Naive B cell (primary cell): ENCODE measurements at regions not wholly inside any gene's neighbourhood (a gene's known extent, or its start where the extent isn't known, plus 50 kb on each side); places are given as distances from the start of the nearest gene placed in this dataset.
"Not testable (repeated sequence)": the region's sequence is repeated elsewhere in the genome, so short reads cannot be mapped to it uniquely, and the experiment has no call there.

Experiments used
- ATAC-seq, 2 donors: fragments of 150-1000 bp; cut with Tn5 transposase; 2 replicates each; pipeline ENCODE4 v1.10.0; 2021; ENCODE audit warnings: low read depth in 2 of 2, mild to moderate bottlenecking in 2 of 2, moderate library complexity in 2 of 2
- DNase-seq: peaks from one replicate; pipeline ENCODE4 v3.0.0; 2022
- H3K27ac Mint-ChIP-seq, 6 donors: one replicate each; pipeline ENCODE4 v1.8.0; 2020 to 2022; ENCODE audit warnings: mild to moderate bottlenecking in 6 of 6, mixed read lengths in 6 of 6, moderate library complexity in 5 of 6, inconsistent platforms in 2 of 6
- H3K27me3 Mint-ChIP-seq, 3 donors: one replicate each; pipeline ENCODE4 v1.8.0; 2021 to 2022; ENCODE audit warnings: mixed read lengths in 3 of 3, mild to moderate bottlenecking in 1 of 3
- H3K36me3 Mint-ChIP-seq, 2 donors: one replicate each; pipeline ENCODE4 v1.8.0; 2020 to 2022; ENCODE audit warnings: mixed read lengths in 2 of 2, inconsistent platforms in 1 of 2, mild to moderate bottlenecking in 1 of 2
- H3K4me1 Mint-ChIP-seq, 3 donors: one replicate each; pipeline ENCODE4 v1.8.0; 2020 to 2022; ENCODE audit warnings: mixed read lengths in 3 of 3, inconsistent platforms in 1 of 3, mild to moderate bottlenecking in 1 of 3, moderate library complexity in 1 of 3
- H3K4me3 Mint-ChIP-seq, 8 donors: one replicate each; pipeline ENCODE4 v1.8.0; 2020 to 2022; ENCODE audit warnings: mild to moderate bottlenecking in 8 of 8, mixed read lengths in 8 of 8, moderate library complexity in 8 of 8, inconsistent platforms in 2 of 8
- H3K9me3 Mint-ChIP-seq, 7 donors: one replicate each; pipeline ENCODE4 v1.8.0; 2020 to 2022; ENCODE audit warnings: mixed read lengths in 7 of 7, mild to moderate bottlenecking in 5 of 7, inconsistent platforms in 2 of 7, moderate library complexity in 1 of 7

GRCh38 chr6:142016666-142017065, 116.1 kb upstream of the GJE1 start:
- not testable (repeated sequence) for H3K36me3 Mint-ChIP-seq, H3K27ac Mint-ChIP-seq, DNase-seq, H3K4me1 Mint-ChIP-seq, H3K27me3 Mint-ChIP-seq, ATAC-seq, H3K4me3 Mint-ChIP-seq
- peaks cover 0 to 13% (median 3%) of the 10 kb centered on the region in 7 donors for H3K9me3 Mint-ChIP-seq

GRCh38 chr6:142015463-142015862, 117.3 kb upstream of the GJE1 start:
- H3K27me3 Mint-ChIP-seq, ATAC-seq, H3K4me3 Mint-ChIP-seq, H3K4me1 Mint-ChIP-seq, DNase-seq, H3K27ac Mint-ChIP-seq, H3K36me3 Mint-ChIP-seq: not testable (repeated sequence)
- H3K9me3 Mint-ChIP-seq, result peaks cover 0 to 13% (median 2%) of the 10 kb centered on the region in 7 donors

GRCh38 chr6:142015011-142015410, 117.7 kb upstream of the GJE1 start:
- H3K4me1 Mint-ChIP-seq, result no peaks in the 10 kb centered on the region
- ATAC-seq (no peak), DNase-seq (no peak)
- H3K36me3 Mint-ChIP-seq, result no peaks in the 10 kb centered on the region
- no peak overlapping the region for H3K27ac Mint-ChIP-seq
- no peaks in the 10 kb centered on the region for H3K27me3 Mint-ChIP-seq
- H3K4me3 Mint-ChIP-seq, result no peak overlapping the region
- peaks cover 0 to 13% (median 2%) of the 10 kb centered on the region in 7 donors for H3K9me3 Mint-ChIP-seq

GRCh38 chr6:142014515-142014914, 118.2 kb upstream of the GJE1 start:
- Mint-ChIP-seq H3K4me1 (no peaks in the 10 kb centered on the region), H3K27me3 (no peaks in the 10 kb centered on the region), H3K36me3 (no peaks in the 10 kb centered on the region), H3K9me3 (peaks cover 0 to 8% (median 0%) of the 10 kb centered on the region in 7 donors), H3K4me3 (no peak overlapping the region), H3K27ac (no peak overlapping the region)
- ATAC-seq (no peak), DNase-seq (no peak)

GRCh38 chr6:142013875-142014495, 118.7 kb upstream of the GJE1 start:
- no peaks in the 10 kb centered on the region for H3K36me3 Mint-ChIP-seq
- ATAC-seq, result no peak
- no peak for DNase-seq
- no peak overlapping the region for H3K27ac Mint-ChIP-seq
- H3K27me3 Mint-ChIP-seq, result no peaks in the 10 kb centered on the region
- no peaks in the 10 kb centered on the region for H3K4me1 Mint-ChIP-seq
- no peak overlapping the region for H3K4me3 Mint-ChIP-seq
- peaks cover 0 to 4% (median 0%) of the 10 kb centered on the region in 7 donors for H3K9me3 Mint-ChIP-seq

GRCh38 chr6:142013287-142013686, 119.4 kb upstream of the GJE1 start:
- H3K27ac Mint-ChIP-seq, result peak overlapping the region in 1 of 6 donors; percentile 26
- ATAC-seq (no peak), DNase-seq (no peak)
- H3K27me3 Mint-ChIP-seq, result no peaks in the 10 kb centered on the region
- no peaks in the 10 kb centered on the region for H3K4me1 Mint-ChIP-seq
- H3K9me3 Mint-ChIP-seq, result peaks cover 0 to 6% (median 2%) of the 10 kb centered on the region in 7 donors
- no peaks in the 10 kb centered on the region for H3K36me3 Mint-ChIP-seq
- no peak overlapping the region for H3K4me3 Mint-ChIP-seq

- Mint-ChIP-seq H3K4me3 (no peak overlapping the region), H3K9me3 (peaks cover 0 to 11% (median 2%) of the 10 kb centered on the region in 7 donors), H3K27me3 (no peaks in the 10 kb centered on the region), H3K4me1 (no peaks in the 10 kb centered on the region), H3K27ac (no peak overlapping the region), H3K36me3 (no peaks in the 10 kb centered on the region)
- ATAC-seq (no peak), DNase-seq (no peak)
Observed at GRCh38 chr6:142011775-142012174, 121.0 kb upstream of the GJE1 start.

GRCh38 chr6:142011156-142011555, 121.6 kb upstream of the GJE1 start:
- Mint-ChIP-seq H3K9me3 (peaks cover 0 to 11% (median 2%) of the 10 kb centered on the region in 7 donors), H3K27me3 (no peaks in the 10 kb centered on the region), H3K4me1 (no peaks in the 10 kb centered on the region), H3K4me3 (no peak overlapping the region), H3K36me3 (no peaks in the 10 kb centered on the region), H3K27ac (no peak overlapping the region)
- ATAC-seq, result no peak
- no peak for DNase-seq

GRCh38 chr6:142009647-142010046, 123.1 kb upstream of the GJE1 start:
- no peaks in the 10 kb centered on the region for H3K4me1 Mint-ChIP-seq
- DNase-seq (no peak), ATAC-seq (no peak)
- H3K9me3 Mint-ChIP-seq, result peaks cover 0 to 11% (median 2%) of the 10 kb centered on the region in 7 donors
- H3K27ac Mint-ChIP-seq, result no peak overlapping the region
- H3K27me3 Mint-ChIP-seq, result no peaks in the 10 kb centered on the region
- H3K36me3 Mint-ChIP-seq, result no peaks in the 10 kb centered on the region
- no peak overlapping the region for H3K4me3 Mint-ChIP-seq

GRCh38 chr6:142008781-142009180, 123.9 kb upstream of the GJE1 start:
- H3K36me3 Mint-ChIP-seq, result no peaks in the 10 kb centered on the region
- peaks cover 0 to 11% (median 0%) of the 10 kb centered on the region in 7 donors for H3K9me3 Mint-ChIP-seq
- no peak overlapping the region for H3K4me3 Mint-ChIP-seq
- no peak overlapping the region for H3K27ac Mint-ChIP-seq
- H3K4me1 Mint-ChIP-seq, result no peaks in the 10 kb centered on the region
- DNase-seq, result no peak
- H3K27me3 Mint-ChIP-seq, result no peaks in the 10 kb centered on the region
- no peak for ATAC-seq

GRCh38 chr6:142008016-142008735, 124.5 kb upstream of the GJE1 start:
- H3K27me3 Mint-ChIP-seq, result no peaks in the 10 kb centered on the region
- ATAC-seq, result no peak
- no peak overlapping the region for H3K27ac Mint-ChIP-seq

GRCh38 chr6:142005021-142005420, 127.7 kb upstream of the GJE1 start:
- Mint-ChIP-seq H3K27ac (no peak overlapping the region), H3K4me3 (no peak overlapping the region), H3K4me1 (no peaks in the 10 kb centered on the region), H3K9me3 (peaks cover 0 to 11% (median 3%) of the 10 kb centered on the region in 7 donors), H3K27me3 (no peaks in the 10 kb centered on the region), H3K36me3 (no peaks in the 10 kb centered on the region)
- no peak for DNase-seq
- ATAC-seq, result no peak

More at GRCh38 chr6:142008016-142008735, 124.5 kb upstream of the GJE1 start:
- Mint-ChIP-seq H3K4me3 (no peak overlapping the region), H3K9me3 (peaks cover 0 to 11% (median 0%) of the 10 kb centered on the region in 7 donors), H3K4me1 (no peaks in the 10 kb centered on the region), H3K36me3 (no peaks in the 10 kb centered on the region)
- no peak for DNase-seq

- DNase-seq (no peak), ATAC-seq (no peak)
- H3K9me3 Mint-ChIP-seq, result peaks cover 5 to 17% (median 6%) of the 10 kb centered on the region in 7 donors
- no peaks in the 10 kb centered on the region for H3K27me3 Mint-ChIP-seq
- H3K36me3 Mint-ChIP-seq, result no peaks in the 10 kb centered on the region
- H3K4me1 Mint-ChIP-seq, result no peaks in the 10 kb centered on the region
- H3K27ac Mint-ChIP-seq, result no peak overlapping the region
- no peak overlapping the region for H3K4me3 Mint-ChIP-seq
Observed at GRCh38 chr6:142002825-142003405, 129.8 kb upstream of the GJE1 start.

GRCh38 chr6:141996823-141997222, 135.9 kb upstream of the GJE1 start:
- no peaks in the 10 kb centered on the region for H3K4me1 Mint-ChIP-seq
- ATAC-seq (no peak), DNase-seq (no peak)
- peaks cover 0 to 10% of the 10 kb centered on the region in 2 donors for H3K36me3 Mint-ChIP-seq
- H3K27me3 Mint-ChIP-seq, result no peaks in the 10 kb centered on the region
- H3K27ac Mint-ChIP-seq, result no peak overlapping the region
- no peak overlapping the region for H3K4me3 Mint-ChIP-seq
- peaks cover 12 to 49% (median 24%) of the 10 kb centered on the region in 7 donors for H3K9me3 Mint-ChIP-seq
